G401 (cell line): ENCODE measurements at regions not wholly inside any gene's neighbourhood (a gene's known extent, or its start where the extent isn't known, plus 50 kb on each side); places are given as distances from the start of the nearest gene placed in this dataset.

Experiments
- DNase-seq: peaks from one replicate; pipeline ENCODE4 v3.0.0-alpha.2; 2015; ENCODE audit warnings: low spot score
- in situ Hi-C: cut with HindIII; loops from 2 replicates; pipeline ENCODE4 v1.10.0; 2016; ENCODE audit warnings: low sequenced_read_pairs, mixed read lengths

DNA sequence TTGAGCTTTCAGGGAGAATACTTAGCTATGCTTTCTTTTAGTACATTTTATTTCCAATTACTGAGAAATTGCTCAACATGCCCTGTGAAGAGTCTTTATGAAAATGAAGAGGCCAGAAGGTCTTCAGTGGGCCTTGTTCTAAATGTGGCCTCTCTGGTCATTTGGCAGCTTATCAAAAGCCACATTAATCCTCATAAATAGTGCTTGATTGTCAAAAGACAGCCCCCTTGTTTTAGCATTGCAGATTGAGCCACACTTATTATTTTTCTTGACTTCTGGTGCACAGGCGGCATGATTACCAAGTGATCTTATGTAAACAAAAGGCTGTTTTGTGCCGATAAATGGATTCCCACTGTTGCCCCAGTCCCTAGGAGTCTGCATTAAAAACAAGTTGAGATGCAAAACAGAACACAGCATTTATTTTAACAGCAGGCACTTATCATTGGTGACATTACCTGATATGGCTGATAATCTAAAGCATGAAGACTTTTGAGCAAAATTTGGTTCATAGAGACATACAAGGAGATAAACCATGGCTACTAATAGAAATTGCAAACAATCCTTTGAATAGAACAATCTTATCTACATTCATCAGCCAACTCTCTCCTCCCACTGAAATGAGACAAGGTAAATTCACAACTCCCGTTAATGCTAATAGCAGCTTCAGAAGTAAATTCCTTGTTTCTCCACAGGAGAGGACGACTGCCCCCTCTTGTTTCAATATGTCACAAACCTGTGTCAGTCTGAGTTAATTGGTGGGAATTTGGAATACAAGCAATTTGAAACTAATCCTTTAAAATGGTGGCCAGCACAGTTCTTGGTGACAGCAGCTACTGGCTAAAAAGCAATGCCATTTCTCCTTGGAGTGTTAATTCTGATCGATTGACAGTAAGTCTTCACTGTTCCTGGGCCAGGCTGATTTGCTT, 194.3 kb downstream of the NSUN3 start:
- DNase-seq = no peak
- in situ Hi-C loops = no loop called here

DNA sequence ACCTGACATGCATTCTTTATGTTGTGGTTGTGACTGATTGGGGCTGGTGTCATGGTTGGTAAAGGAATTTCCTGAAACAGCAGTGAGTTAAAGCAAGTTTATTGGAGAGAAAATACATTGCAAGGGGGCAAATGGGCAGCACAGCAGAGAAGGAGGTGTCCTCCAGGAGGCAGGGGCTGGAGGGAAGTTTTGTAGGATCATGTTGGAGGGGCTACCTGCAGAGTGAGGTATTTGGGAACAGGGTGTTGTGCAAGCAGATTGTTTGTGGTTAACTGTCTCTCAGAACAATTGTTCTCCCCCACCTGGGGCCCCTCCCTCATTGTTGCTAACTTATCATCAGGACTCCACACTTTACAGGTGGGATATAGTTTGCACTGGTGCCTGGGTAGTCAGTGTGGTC, 196.0 kb downstream of the NSUN3 start:
- no peak for DNase-seq
- in situ Hi-C loops = no loop called here

DNA sequence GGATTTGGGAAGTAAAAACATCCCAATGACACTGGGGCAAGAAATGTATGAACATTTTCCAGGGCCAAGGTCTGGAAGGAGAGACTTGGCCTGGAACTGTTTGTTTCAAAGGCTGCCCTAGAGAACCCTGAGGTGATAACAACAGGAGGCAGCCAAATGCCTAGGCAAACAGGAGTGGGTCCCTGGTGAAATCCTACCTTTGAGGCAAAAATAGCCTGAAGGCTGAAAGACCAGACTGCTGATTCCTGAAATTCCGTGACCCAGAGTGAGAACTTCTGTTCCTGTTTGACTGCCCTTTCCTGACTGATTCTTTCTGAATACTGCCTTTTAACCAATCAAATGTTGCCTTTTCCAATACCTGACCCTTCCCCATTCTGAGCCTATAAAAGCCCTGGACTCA, 196.4 kb downstream of the NSUN3 start:
- in situ Hi-C loops = no loop called here
- DNase-seq = no peak

DNA sequence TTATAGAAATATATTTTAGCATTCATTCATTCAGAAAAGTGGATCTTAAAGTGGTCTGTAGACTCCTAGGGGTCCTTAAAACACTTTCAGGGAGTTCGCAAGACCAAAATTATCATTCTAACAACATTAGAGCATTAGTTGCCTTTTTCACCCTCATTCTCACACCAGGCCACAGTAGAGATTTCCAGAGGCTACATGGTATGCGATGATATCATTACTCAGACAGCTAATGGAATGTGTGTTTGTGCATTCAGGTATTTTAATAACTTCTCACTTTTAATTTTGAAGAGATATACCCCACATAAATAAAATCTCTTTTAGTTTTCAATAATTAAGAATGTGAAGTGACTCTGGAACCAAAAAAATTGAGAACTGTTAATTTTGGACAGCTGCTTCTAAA, 206.9 kb downstream of the NSUN3 start:
- no peak for DNase-seq
- in situ Hi-C loops = no loop called here

DNA sequence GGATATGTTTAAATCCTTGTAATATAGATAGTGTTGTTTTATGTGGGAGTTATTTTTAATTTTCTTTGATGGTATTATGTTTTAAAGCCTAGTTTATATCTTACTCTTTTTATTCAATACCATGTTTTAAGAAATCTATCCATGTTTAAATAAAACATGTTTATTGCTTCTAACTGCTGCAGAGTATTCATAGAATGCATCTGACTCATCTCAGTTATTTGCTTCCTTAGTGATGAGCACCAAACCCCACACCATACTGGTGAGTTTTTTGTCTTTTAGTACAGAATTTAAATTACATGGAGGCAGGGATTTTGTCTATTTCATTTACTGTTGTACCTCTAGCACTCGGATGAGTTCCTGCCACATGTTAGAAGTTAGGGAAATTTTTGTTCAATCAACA, 209.2 kb downstream of the NSUN3 start:
- no peak for DNase-seq
- in situ Hi-C loops = no loop called here

DNA sequence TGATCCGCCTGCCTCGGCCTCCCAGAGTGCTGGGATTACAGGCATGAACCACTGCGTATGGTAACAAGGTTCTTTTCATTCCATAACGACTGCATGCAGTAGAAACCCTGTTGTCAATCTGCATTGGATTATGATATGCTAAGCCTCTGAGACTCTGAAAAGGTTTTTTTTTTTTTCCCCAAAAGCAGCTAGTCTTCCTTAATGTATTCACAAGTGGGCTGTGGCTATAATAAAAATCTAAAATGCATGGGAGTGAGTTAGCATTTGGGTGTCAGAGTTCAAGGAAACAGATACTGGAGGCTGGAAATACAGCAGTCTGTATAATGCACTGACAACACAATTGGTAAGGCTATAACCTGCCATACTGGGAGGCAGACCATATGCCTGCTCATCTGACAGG, 218.1 kb downstream of the NSUN3 start:
- in situ Hi-C loops = no loop called here
- no peak for DNase-seq

DNA sequence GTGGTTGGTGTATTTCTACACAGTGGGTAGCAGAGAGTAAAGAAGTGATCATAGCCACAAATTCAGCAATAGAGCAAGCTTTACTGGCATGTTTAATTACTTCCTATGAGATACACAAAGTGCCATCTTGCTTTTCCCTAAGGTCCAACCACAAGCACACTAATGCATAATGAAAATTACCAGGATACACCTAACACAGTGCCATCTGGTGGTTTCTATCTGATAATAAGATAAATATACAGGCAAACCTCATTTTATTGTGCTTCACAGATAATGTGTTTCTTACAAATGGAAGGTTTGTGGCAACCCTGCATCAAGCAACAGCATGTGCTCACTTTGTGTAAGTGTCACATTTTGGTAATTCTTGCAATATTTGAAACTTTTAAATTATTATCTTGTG, 223.0 kb downstream of the NSUN3 start:
- in situ Hi-C loops = no loop called here
- DNase-seq = no peak

DNA sequence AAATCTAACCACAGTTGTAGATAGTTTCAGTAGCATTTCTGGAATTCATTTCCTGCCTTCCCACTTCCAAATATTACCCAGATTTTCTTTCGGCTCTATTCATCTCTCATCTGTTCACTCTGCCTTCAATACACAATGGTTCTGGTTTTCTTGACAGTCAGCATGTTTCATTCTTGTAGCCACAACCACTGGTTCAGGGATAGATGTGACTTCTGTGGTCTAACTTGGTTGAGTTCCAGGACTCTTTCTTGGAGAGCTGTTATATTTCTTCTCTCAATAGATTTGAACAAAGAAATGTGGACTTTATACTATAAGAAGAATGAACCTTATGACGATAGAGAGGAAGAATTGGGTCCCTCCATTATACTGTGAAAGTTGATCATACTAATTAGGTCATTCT, 228.8 kb downstream of the NSUN3 start:
- DNase-seq = no peak
- in situ Hi-C loops = no loop called here

DNA sequence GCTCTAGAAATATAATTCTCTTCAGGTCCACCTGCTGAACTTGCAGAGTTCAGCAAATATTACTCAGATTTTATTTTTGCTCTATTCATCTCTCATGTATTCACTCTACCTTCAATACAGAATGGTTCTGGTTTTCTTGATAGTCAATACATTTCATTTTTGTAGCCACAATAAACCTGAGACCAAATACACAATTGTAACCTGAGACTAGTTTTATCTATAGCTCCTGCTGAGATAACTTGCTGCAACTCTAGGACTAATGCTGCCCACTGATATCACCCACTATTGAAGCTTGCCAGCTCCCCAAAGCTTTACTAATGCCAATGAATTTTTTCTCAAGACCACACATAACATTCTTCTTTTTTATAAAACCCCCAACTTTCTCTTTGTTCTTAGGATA, 229.3 kb downstream of the NSUN3 start:
- in situ Hi-C loops = no loop called here
- no peak for DNase-seq

DNA sequence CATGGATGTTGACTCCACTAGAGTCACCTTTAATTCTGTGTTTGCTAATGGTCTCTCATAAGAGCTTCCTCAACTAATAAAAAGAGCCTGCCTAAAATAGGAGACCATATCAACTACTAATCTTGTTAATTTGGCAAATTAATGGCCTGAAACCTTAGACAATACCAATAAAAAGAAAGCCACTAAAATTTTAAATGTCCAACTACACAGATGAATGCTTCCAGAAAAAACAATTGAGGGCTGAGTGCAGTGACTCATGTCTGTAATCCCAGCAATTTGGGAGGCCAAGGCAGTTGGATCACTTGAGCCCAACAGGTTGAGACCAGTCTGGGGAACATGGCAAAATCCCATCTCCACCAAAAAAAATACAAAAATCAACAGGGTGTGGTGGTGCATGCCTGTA, 230.9 kb downstream of the NSUN3 start:
- no peak for DNase-seq
- in situ Hi-C loops = no loop called here

DNA sequence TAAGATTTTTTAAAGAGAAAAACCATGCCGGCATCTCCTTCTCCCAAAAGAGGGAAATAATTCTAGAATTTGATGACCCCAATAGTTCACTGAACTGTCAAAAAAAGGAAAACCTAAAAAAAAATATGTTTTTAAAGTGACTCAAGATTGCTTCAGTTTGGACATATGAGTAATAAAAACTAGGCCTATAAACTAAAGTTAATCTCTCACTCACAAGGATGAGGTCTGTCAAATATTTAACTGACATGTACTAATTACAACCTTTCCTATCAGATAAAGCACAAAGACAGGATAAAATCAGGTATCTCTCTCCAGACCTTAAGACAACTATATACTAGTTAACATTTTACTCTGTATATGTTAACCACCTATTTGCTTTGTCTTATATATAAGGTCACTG, 231.9 kb downstream of the NSUN3 start:
- in situ Hi-C loops = no loop called here
- no peak for DNase-seq

DNA sequence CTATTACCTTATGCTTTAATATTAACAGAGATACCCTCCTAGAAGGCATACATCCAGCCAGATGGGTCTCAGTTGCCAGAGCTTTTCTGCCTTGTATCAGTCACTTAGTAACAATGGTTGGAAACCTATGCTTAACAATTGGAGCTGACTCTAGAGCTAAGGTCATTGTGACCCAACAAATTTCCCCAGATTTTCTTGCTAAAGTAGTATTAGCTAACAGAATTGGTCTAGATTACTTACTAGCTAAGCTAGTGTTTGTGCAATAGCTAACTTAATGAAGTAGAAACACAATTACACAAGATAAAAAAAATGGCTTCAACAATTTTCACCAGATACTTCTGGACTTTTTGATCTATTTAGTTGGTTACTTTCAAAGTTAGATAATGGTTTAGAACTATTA, 236.9 kb downstream of the NSUN3 start:
- no peak for DNase-seq

DNA sequence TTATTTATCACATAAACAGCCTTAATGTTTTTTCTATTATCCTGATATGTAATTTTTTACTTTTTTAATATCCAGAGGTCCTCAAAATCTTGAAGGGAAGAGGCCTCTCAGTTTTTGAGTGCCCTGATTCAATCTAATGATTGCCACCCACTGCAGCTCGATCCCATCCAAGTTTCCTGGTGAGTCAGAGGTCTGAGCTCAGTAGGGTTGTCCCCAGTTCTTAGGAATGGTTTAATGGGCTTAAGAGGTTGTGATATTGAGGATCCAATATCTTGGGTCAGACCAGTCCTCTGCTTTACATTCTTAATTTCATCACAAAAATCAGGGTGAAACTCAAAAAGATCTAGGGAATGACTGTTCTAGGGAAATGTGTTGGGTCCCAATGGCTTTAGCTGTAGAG, 238.5 kb downstream of the NSUN3 start:
- in situ Hi-C loops = no loop called here

More for the DNA sequence above, 236.9 kb downstream of the NSUN3 start:
- in situ Hi-C loops = no loop called here

DNA sequence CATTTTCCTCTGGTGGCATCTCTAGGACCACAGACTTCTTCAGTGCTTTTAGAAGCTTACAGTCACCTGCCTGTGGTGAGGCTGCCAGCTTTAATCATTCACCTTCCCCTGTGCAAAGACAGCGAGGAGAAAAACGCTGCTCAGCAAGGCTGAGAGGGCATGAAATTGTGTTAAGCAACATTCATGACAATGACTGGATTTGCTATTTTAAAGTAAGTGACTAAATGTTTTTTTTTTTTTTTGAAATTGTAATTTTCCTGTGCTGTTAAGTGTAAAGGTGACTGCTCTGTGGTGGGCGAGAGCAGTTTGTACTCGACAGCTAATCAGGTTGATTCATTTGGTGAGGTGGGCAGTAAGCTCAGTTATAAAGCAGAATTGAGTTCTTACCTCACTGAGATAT, 240.4 kb downstream of the NSUN3 start:
- in situ Hi-C loops = no loop called here
- peak; percentile 73 for DNase-seq

More for the DNA sequence above, 238.5 kb downstream of the NSUN3 start:
- no peak for DNase-seq

DNA sequence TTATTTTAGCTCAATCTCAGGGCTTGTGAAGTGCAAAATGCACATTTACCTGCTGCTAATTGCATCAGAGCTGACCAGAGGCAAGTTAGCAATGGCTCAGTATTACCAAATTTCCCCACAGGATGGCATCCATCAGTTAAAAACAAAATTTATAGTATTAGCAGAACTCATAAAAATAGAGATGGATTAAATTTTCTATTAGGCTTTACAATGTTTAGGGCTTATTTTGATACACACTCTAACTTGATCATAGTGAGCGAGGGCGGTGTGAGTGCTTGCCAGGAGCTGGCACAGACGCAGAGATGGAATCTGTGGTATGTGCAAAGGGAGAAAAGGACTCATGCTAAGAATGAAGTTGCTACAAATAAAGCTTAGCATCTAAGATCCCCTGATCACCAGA, 241.0 kb downstream of the NSUN3 start:
- DNase-seq = peak; percentile 89
- in situ Hi-C loops = no loop called here

DNA sequence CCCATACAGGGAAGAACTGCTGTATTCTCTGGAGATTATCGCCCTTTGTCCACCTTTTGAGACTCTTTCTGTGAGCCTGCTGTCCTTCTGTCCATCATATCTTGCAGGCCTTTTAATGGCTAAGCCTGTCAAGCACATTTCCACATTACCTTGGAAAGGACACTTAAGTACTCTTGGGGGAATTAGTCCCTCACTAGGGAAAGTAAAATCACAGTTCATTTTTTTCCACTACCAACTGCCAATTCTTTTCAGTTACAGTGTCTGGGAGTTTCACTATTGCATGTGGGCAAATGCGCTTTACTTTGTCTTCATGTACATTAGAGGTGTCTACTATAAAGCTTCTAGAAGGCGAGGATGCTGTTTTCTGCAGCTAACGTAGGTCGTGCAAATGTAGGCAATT, 242.1 kb downstream of the NSUN3 start:
- in situ Hi-C loops = no loop called here

DNA sequence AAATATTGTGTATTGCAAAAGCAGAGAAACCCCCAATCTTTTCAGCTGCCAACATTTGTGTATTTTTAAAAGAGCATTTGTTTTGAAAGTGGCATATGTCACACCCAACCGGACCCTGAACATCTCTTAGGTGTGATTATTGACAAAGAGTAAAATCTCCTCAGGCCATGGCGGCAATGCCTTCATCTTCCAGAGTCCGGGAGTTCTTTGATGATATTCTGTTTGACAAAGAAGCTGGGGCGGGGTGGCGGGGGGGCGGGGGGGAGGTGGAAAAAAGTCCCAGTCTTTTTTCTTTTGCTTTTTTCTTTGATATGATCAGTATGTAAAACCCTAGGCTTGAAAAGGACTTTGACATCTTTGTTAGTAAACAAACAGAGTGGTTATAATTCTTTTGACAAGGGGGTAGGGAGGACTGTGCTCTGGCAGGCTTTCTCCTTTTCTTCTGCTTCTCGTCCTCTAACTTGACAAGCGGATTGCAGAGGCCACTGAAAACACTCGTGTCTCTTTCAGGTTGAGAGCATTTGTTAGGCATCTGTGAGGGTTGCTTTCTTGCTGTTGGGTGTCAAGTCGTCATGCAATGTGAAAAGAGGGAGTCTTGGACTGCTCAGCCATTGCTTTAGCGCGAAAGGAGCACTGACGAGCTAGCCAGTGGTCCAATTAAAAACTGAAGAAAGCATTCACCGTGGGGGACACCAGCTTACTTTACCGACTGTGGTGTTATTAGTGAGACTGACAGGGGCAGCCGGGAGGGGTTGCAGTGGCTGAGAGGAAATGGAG, 243.2 kb downstream of the NSUN3 start:
- no peak for DNase-seq
- in situ Hi-C loops = no loop called here

More for the DNA sequence above, 242.1 kb downstream of the NSUN3 start:
- peak; percentile 12 for DNase-seq

DNA sequence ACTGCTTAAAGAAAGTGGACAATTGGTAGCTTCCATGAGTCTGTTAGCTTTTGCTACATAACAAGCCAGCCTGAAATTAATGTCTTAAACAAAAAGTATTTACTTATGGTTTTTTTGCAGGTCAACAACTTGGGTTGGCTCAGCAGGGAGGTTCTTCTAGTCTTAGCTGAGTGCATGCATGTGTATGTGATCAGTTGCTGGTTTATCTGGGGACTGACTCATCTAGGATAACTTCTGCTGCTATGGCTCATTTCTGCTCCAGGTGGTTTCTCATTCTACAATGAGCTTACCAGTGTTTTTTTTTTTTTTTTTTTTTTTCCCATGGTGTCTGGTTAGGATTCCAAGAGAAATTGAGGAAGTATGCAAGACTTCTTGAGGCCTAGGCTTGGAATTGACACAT, 244.7 kb downstream of the NSUN3 start:
- no peak for DNase-seq
- in situ Hi-C loops = no loop called here

DNA sequence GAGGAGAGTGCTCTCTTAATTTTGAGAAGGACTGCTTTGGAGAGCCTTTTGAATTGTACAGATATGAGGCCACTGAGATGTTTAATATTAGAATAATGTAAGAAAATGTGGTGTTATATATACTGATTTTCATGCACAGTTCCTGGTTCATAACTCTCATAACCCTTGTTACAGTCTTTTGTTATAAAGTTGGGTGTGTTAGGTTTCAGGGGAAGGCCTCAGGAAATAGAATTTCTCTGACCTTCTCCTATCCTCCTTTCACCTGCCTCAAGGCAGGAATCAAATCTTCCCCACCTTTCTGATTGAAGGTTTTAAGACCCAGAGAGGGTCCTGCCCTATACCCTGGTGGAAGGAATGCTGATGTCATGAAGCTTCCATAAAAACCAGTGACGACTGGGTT, 245.9 kb downstream of the NSUN3 start:
- DNase-seq = no peak

DNA sequence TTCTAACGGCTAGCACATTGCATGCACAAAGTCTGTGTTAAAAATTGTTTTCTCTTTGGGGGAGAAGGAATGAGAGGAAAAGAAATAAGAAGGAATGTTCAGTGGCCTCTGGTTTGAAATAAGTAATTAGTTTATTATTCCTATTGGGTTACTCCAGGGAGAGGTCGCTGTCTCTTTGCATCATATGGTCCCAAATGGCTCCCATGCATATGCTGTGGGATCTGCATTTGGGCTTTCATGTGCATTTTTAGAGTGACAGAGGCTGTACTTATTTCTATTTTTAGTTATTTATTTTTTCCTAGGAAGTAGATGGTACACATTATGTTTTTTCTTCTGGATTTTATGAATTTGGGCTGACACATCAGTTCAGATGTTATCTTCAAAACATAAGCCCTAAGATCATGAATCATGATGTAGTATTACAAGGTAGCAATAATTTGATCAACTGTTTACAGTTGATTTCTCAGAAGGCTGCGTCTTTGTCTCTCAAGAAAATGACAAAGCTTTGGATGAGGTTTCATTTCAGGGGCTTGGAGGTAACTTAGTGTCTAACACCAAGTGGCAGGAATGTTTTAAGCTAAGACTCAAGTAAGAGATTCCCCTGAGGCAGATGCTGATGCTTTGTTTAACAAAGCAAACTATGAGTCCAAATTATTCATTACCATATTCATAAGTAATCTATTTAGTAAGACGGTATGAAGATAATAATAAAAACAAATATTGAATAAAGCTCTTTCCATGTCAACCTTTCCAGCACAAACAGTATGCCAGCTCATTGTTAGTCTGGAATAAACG, 247.7 kb downstream of the NSUN3 start:
- no peak for DNase-seq
- in situ Hi-C loops = no loop called here

More for the DNA sequence above, 245.9 kb downstream of the NSUN3 start:
- in situ Hi-C loops = no loop called here
